Liver (tissue), 3 donors: ENCODE measurements at regions not wholly inside any gene's neighbourhood (a gene's known extent, or its start where the extent isn't known, plus 50 kb on each side); places are given as distances from the start of the nearest gene placed in this dataset.

ENCODE experiments used
- FOXA1 ChIP-seq: IDR thresholded peaks from 2 replicates; pipeline ENCODE4 v1.6.1; 2016; ENCODE audit warnings: antibody characterized with exemption
- GABPA ChIP-seq, 2 donors: IDR thresholded peaks in 1 of 2; conservative IDR thresholded peaks in 1 of 2; 2 replicates each; pipeline ENCODE4 v1.6.1; 2016; ENCODE audit warnings: antibody characterized with exemption in 2 of 2, mild to moderate bottlenecking in 1 of 2, moderate library complexity in 1 of 2
- HNF4A ChIP-seq, 2 donors: conservative IDR thresholded peaks; 2 replicates each; pipeline ENCODE4 v1.6.1; 2016; ENCODE audit warnings: antibody characterized with exemption in 2 of 2, mild to moderate bottlenecking in 2 of 2
- JUND ChIP-seq, 2 donors: IDR thresholded peaks; 2 replicates each; pipeline ENCODE4 v1.6.1; 2016; ENCODE audit warnings: antibody characterized with exemption in 2 of 2
- RAD21 ChIP-seq, 2 donors: IDR thresholded peaks; 2 replicates each; pipeline ENCODE4 v1.6.1; 2016; ENCODE audit warnings: antibody characterized with exemption in 2 of 2, mild to moderate bottlenecking in 2 of 2
- SP1 ChIP-seq: IDR thresholded peaks from 2 replicates; pipeline ENCODE4 v1.6.1; 2018; ENCODE audit warnings: antibody characterized with exemption, mild to moderate bottlenecking
- TAF1 ChIP-seq: conservative IDR thresholded peaks from 2 replicates; pipeline ENCODE4 v1.6.1; 2016; ENCODE audit warnings: antibody characterized with exemption, mild to moderate bottlenecking
- TF ChIP-seq, protein P1 (sequence below): fragments of 150-350 bp; IDR thresholded peaks from 2 replicates; pipeline ENCODE4 v1.5.1; 2017; ENCODE audit warnings: improper control_type of control experiment, low read depth, low read length; ENCODE audit not compliant: missing input control
- TF ChIP-seq, protein P2 (sequence below): IDR thresholded peaks from 2 replicates; pipeline ENCODE4 v1.6.1; 2016; ENCODE audit warnings: antibody characterized with exemption
- TF ChIP-seq, protein P3 (sequence below): IDR thresholded peaks from 2 replicates; pipeline ENCODE4 v1.6.1; 2016; ENCODE audit warnings: antibody characterized with exemption, mild to moderate bottlenecking
- TF ChIP-seq, protein P4 (sequence below): IDR thresholded peaks from 2 replicates; pipeline ENCODE4 v1.6.1; 2016; ENCODE audit warnings: antibody characterized with exemption
- TF ChIP-seq, protein P5 (sequence below): IDR thresholded peaks from 2 replicates; pipeline ENCODE4 v1.6.1; 2016; ENCODE audit warnings: antibody characterized with exemption
- donor health status: healthy.
- donor health status: healthy.

DNA sequence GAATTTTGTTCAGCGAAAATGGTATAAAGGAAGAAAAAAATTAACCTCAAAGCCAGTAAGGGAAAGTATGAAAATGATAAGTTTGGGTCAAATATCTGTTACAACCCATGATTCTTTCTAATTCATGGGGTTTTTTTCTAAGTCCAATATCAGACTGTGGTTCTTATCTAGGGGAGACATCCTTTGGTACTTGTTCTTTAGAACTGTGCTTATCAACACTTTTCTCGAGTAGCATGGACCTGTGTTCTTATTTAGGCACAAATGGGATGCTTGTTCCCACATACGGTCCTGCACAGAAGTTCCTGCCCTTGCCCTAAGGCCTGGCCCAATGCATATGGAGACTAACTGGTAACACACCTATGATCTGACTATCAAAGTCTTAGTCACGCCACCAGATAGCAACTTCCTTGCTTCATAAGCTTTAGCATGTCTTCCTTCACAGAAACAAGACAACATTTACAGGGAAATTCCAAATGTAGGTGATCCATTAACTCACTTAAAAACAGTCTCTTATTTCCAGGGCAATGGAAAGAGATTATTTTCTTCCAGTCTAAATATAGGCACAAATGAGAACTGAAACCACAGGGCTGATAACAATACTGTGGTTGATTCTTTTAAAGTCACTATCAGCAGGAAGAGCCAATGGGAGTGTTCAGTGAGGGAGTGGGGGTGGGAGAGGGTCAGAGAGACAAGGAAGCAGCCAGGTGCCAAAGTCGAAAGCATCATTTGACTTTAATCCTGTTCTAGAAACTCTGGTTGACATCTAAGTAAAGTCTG, 268.8 kb upstream of the ANKRD55 start:
- TF ChIP-seq, protein P1, sequence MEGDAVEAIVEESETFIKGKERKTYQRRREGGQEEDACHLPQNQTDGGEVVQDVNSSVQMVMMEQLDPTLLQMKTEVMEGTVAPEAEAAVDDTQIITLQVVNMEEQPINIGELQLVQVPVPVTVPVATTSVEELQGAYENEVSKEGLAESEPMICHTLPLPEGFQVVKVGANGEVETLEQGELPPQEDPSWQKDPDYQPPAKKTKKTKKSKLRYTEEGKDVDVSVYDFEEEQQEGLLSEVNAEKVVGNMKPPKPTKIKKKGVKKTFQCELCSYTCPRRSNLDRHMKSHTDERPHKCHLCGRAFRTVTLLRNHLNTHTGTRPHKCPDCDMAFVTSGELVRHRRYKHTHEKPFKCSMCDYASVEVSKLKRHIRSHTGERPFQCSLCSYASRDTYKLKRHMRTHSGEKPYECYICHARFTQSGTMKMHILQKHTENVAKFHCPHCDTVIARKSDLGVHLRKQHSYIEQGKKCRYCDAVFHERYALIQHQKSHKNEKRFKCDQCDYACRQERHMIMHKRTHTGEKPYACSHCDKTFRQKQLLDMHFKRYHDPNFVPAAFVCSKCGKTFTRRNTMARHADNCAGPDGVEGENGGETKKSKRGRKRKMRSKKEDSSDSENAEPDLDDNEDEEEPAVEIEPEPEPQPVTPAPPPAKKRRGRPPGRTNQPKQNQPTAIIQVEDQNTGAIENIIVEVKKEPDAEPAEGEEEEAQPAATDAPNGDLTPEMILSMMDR = no peak
- TF ChIP-seq JUND (IDR thresholded peaks at IDR 0.05) = no peak
- no peak for TF ChIP-seq SP1
- TF ChIP-seq, protein P2, sequence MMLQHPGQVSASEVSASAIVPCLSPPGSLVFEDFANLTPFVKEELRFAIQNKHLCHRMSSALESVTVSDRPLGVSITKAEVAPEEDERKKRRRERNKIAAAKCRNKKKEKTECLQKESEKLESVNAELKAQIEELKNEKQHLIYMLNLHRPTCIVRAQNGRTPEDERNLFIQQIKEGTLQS = no peak
- TF ChIP-seq TAF1 = no peak
- TF ChIP-seq, protein P3, sequence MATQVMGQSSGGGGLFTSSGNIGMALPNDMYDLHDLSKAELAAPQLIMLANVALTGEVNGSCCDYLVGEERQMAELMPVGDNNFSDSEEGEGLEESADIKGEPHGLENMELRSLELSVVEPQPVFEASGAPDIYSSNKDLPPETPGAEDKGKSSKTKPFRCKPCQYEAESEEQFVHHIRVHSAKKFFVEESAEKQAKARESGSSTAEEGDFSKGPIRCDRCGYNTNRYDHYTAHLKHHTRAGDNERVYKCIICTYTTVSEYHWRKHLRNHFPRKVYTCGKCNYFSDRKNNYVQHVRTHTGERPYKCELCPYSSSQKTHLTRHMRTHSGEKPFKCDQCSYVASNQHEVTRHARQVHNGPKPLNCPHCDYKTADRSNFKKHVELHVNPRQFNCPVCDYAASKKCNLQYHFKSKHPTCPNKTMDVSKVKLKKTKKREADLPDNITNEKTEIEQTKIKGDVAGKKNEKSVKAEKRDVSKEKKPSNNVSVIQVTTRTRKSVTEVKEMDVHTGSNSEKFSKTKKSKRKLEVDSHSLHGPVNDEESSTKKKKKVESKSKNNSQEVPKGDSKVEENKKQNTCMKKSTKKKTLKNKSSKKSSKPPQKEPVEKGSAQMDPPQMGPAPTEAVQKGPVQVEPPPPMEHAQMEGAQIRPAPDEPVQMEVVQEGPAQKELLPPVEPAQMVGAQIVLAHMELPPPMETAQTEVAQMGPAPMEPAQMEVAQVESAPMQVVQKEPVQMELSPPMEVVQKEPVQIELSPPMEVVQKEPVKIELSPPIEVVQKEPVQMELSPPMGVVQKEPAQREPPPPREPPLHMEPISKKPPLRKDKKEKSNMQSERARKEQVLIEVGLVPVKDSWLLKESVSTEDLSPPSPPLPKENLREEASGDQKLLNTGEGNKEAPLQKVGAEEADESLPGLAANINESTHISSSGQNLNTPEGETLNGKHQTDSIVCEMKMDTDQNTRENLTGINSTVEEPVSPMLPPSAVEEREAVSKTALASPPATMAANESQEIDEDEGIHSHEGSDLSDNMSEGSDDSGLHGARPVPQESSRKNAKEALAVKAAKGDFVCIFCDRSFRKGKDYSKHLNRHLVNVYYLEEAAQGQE = no peak
- TF ChIP-seq, protein P4, sequence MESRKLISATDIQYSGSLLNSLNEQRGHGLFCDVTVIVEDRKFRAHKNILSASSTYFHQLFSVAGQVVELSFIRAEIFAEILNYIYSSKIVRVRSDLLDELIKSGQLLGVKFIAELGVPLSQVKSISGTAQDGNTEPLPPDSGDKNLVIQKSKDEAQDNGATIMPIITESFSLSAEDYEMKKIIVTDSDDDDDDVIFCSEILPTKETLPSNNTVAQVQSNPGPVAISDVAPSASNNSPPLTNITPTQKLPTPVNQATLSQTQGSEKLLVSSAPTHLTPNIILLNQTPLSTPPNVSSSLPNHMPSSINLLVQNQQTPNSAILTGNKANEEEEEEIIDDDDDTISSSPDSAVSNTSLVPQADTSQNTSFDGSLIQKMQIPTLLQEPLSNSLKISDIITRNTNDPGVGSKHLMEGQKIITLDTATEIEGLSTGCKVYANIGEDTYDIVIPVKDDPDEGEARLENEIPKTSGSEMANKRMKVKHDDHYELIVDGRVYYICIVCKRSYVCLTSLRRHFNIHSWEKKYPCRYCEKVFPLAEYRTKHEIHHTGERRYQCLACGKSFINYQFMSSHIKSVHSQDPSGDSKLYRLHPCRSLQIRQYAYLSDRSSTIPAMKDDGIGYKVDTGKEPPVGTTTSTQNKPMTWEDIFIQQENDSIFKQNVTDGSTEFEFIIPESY = no peak
- no peak for TF ChIP-seq FOXA1
- TF ChIP-seq, protein P5, sequence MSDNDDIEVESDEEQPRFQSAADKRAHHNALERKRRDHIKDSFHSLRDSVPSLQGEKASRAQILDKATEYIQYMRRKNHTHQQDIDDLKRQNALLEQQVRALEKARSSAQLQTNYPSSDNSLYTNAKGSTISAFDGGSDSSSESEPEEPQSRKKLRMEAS = no peak
- TF ChIP-seq RAD21 (IDR thresholded peaks at IDR 0.05) = no peak
- TF ChIP-seq GABPA (IDR thresholded peaks at IDR 0.05 in 1 of 2, conservative IDR thresholded peaks at IDR 0.05 in 1 of 2) = no peak
- no peak for TF ChIP-seq HNF4A (conservative IDR thresholded peaks at IDR 0.05)
